KMS-11 (cell line): ENCODE measurements at regions not wholly inside any gene's neighbourhood (a gene's known extent, or its start where the extent isn't known, plus 50 kb on each side); places are given as distances from the start of the nearest gene placed in this dataset.

Source experiments
- H2AFZ ChIP-seq: fragments of 200-600 bp; sonication (generic); 2 replicates; pipeline ENCODE4 v1.6.1; 2016; ENCODE audit warnings: antibody characterized with exemption, mixed run types, low read depth
- H3K27ac ChIP-seq: fragments of 200-600 bp; sonication (generic); 2 replicates; pipeline ENCODE4 v1.6.1; 2016; ENCODE audit warnings: mild to moderate bottlenecking, mixed run types
- H3K27me3 ChIP-seq: fragments of 200-600 bp; sonication (generic); 2 replicates; pipeline ENCODE4 v1.6.1; 2017; ENCODE audit warnings: mild to moderate bottlenecking, low read depth, mixed run types, moderate library complexity; ENCODE audit not compliant: insufficient read depth
- H3K36me3 ChIP-seq: fragments of 200-600 bp; sonication (generic); 2 replicates; pipeline ENCODE4 v1.6.1; 2017; ENCODE audit warnings: mild to moderate bottlenecking, mixed run types; ENCODE audit not compliant: insufficient read depth
- H3K4me1 ChIP-seq: fragments of 200-600 bp; sonication (generic); 2 replicates; pipeline ENCODE4 v1.6.1; 2016; ENCODE audit warnings: mild to moderate bottlenecking, low read depth, mixed run types; ENCODE audit not compliant: poor library complexity, severe bottlenecking
- H3K4me2 ChIP-seq: fragments of 200-600 bp; sonication (generic); 2 replicates; pipeline ENCODE4 v1.7.0; 2016; ENCODE audit warnings: mild to moderate bottlenecking, mixed run types
- H3K4me3 ChIP-seq: fragments of 200-600 bp; sonication (generic); IDR thresholded peaks from 2 replicates; pipeline ENCODE4 v1.6.1; 2017; ENCODE audit warnings: low read depth, low read length, mixed read lengths; ENCODE audit not compliant: insufficient read depth
- H3K79me2 ChIP-seq: fragments of 200-600 bp; sonication (generic); 2 replicates; pipeline ENCODE4 v1.6.1; 2016; ENCODE audit warnings: low read depth, mixed run types; ENCODE audit not compliant: insufficient read depth
- H3K9ac ChIP-seq: fragments of 200-600 bp; sonication (generic); 2 replicates; pipeline ENCODE4 v1.6.1; 2016; ENCODE audit warnings: mild to moderate bottlenecking, mixed run types
- H4K20me1 ChIP-seq: fragments of 200-600 bp; sonication (generic); 2 replicates; pipeline ENCODE4 v1.6.1; 2016; ENCODE audit warnings: mild to moderate bottlenecking, mixed run types; ENCODE audit not compliant: insufficient read depth
- CTCF ChIP-seq: fragments of 200-600 bp; sonication (generic); conservative IDR thresholded peaks from 2 replicates; pipeline ENCODE4 v1.6.1; 2017; ENCODE audit warnings: low read depth, mild to moderate bottlenecking, antibody characterized with exemption, low read length, moderate library complexity, mixed read lengths

GRCh38 chr6:156402227-156402626, 375.0 kb upstream of the ARID1B start:
- H3K79me2 ChIP-seq = no peaks in the 10 kb centered on the region
- H3K4me2 ChIP-seq = no peak overlapping the region
- no peak overlapping the region for H3K9ac ChIP-seq
- H3K4me1 ChIP-seq = peaks cover 17% of the 10 kb centered on the region
- no peak overlapping the region for H3K4me3 ChIP-seq
- H3K27ac ChIP-seq = no peak overlapping the region
- H2AFZ ChIP-seq = no peak overlapping the region
- no peaks in the 10 kb centered on the region for H4K20me1 ChIP-seq
- no peaks in the 10 kb centered on the region for H3K27me3 ChIP-seq
- no peaks in the 10 kb centered on the region for H3K36me3 ChIP-seq
- no peak for TF ChIP-seq CTCF

GRCh38 chr6:156400487-156400886, 376.7 kb upstream of the ARID1B start:
- Histone ChIP-seq H3K27ac (no peak overlapping the region), H3K36me3 (no peaks in the 10 kb centered on the region), H4K20me1 (no peaks in the 10 kb centered on the region), H2AFZ (no peak overlapping the region), H3K79me2 (no peaks in the 10 kb centered on the region), H3K9ac (no peak overlapping the region), H3K4me3 (no peak overlapping the region), H3K27me3 (no peaks in the 10 kb centered on the region), H3K4me2 (no peak overlapping the region), H3K4me1 (peaks cover 28% of the 10 kb centered on the region)
- TF ChIP-seq CTCF = no peak

GRCh38 chr6:156398966-156399365, 378.2 kb upstream of the ARID1B start:
- H3K79me2 ChIP-seq = no peaks in the 10 kb centered on the region
- no peak overlapping the region for H2AFZ ChIP-seq
- peaks cover 44% of the 10 kb centered on the region for H3K4me1 ChIP-seq
- TF ChIP-seq CTCF = no peak
- H3K9ac ChIP-seq = no peak overlapping the region
- no peak overlapping the region for H3K4me2 ChIP-seq
- no peak overlapping the region for H3K27ac ChIP-seq
- H4K20me1 ChIP-seq = no peaks in the 10 kb centered on the region
- no peaks in the 10 kb centered on the region for H3K27me3 ChIP-seq
- H3K36me3 ChIP-seq = no peaks in the 10 kb centered on the region
- no peak overlapping the region for H3K4me3 ChIP-seq

GRCh38 chr6:156398371-156398770, 378.8 kb upstream of the ARID1B start:
- H3K27ac ChIP-seq = no peak overlapping the region
- TF ChIP-seq CTCF = no peak
- no peaks in the 10 kb centered on the region for H3K79me2 ChIP-seq
- no peaks in the 10 kb centered on the region for H3K36me3 ChIP-seq
- no peak overlapping the region for H3K4me2 ChIP-seq
- H2AFZ ChIP-seq = no peak overlapping the region
- H3K9ac ChIP-seq = no peak overlapping the region
- no peaks in the 10 kb centered on the region for H4K20me1 ChIP-seq
- no peak overlapping the region for H3K4me3 ChIP-seq
- H3K4me1 ChIP-seq = peaks cover 50% of the 10 kb centered on the region
- H3K27me3 ChIP-seq = no peaks in the 10 kb centered on the region
